Natural killer cell (primary cell): ENCODE measurements at regions not wholly inside any gene's neighbourhood (a gene's known extent, or its start where the extent isn't known, plus 50 kb on each side); places are given as distances from the start of the nearest gene placed in this dataset.

Source experiments
- ATAC-seq, 3 donors: fragments of 150-1000 bp in 2 of 3; fragments of 200-7000 bp in 1 of 3; cut with Tn5 transposase; 1 replicate in 1 of 3; 2 replicates in 2 of 3; pipeline ENCODE4 v1.10.0; 2021; ENCODE audit warnings: mild to moderate bottlenecking in 2 of 3, moderate library complexity in 2 of 3
- DNase-seq, 2 donors: peaks; one replicate each; pipeline versions ENCODE4 v3.0.0 to v3.0.0-alpha.2; 2013 to 2021; ENCODE audit warnings: mixed read lengths in 1 of 2
- H3K27ac ChIP-seq: one replicate; pipeline ENCODE4 v1.5.1; 2013; ENCODE audit warnings: mild to moderate bottlenecking, low read length
- H3K27me3 ChIP-seq: one replicate; pipeline ENCODE4 v1.6.1; 2013; ENCODE audit warnings: low read length; ENCODE audit not compliant: control insufficient read depth, insufficient read depth
- H3K36me3 ChIP-seq: one replicate; pipeline ENCODE4 v1.6.1; 2013; ENCODE audit warnings: low read length; ENCODE audit not compliant: control insufficient read depth, insufficient read depth
- H3K4me1 ChIP-seq: one replicate; pipeline ENCODE4 v1.6.1; 2013; ENCODE audit warnings: low read length; ENCODE audit not compliant: control insufficient read depth, insufficient read depth
- H3K4me3 ChIP-seq: one replicate; pipeline ENCODE4 v1.5.1; 2013; ENCODE audit warnings: low read length
- H3K9me3 ChIP-seq: one replicate; pipeline ENCODE4 v1.6.1; 2013; ENCODE audit warnings: low read length; ENCODE audit not compliant: control insufficient read depth, insufficient read depth
- H3K27ac Mint-ChIP-seq, 2 donors: one replicate each; pipeline ENCODE4 v1.8.0; 2022; ENCODE audit warnings: mild to moderate bottlenecking in 2 of 2, mixed read lengths in 2 of 2, moderate library complexity in 1 of 2
- H3K27me3 Mint-ChIP-seq, 2 donors: one replicate each; pipeline ENCODE4 v1.8.0; 2022; ENCODE audit warnings: low read depth in 2 of 2, mixed read lengths in 2 of 2
- H3K36me3 Mint-ChIP-seq: one replicate; pipeline ENCODE4 v1.8.0; 2022; ENCODE audit warnings: mixed read lengths
- H3K4me1 Mint-ChIP-seq, 2 donors: one replicate each; pipeline ENCODE4 v1.8.0; 2022; ENCODE audit warnings: mixed read lengths in 2 of 2
- H3K4me3 Mint-ChIP-seq: one replicate; pipeline ENCODE4 v1.8.0; 2022; ENCODE audit warnings: mild to moderate bottlenecking, moderate library complexity, mixed read lengths
- H3K9me3 Mint-ChIP-seq, 2 donors: one replicate each; pipeline ENCODE4 v1.8.0; 2022; ENCODE audit warnings: mixed read lengths in 2 of 2
- CTCF ChIP-seq: fragments of 200-600 bp; IDR thresholded peaks from one replicate; pipeline ENCODE4 v1.8.0; 2022; ENCODE audit warnings: antibody characterized with exemption
- WGBS: methylation state at CpG from one replicate; pipeline ENCODE4 v1.1.7; 2013; ENCODE audit warnings: missing lambda C conversion rate; ENCODE audit not compliant: insufficient coverage; 5-methylcytosine and 5-hydroxymethylcytosine counted together
- intact Hi-C: fragments of 100-400 bp; cut with micrococcal nuclease; formaldehyde crosslinking; loops from one replicate; pipeline ENCODE4 v1.14.2; 2022

- WGBS, result 100% methylated on average over 1 of the region's 2 CpGs
- TF ChIP-seq CTCF, result no peak
- no peak overlapping the region for H3K4me3 Mint-ChIP-seq
- Histone ChIP-seq H3K27me3 (no peaks in the 10 kb centered on the region), H3K36me3 (no peaks in the 10 kb centered on the region), H3K9me3 (no peaks in the 10 kb centered on the region), H3K4me1 (no peaks in the 10 kb centered on the region), H3K4me3 (no peak overlapping the region), H3K27ac (no peak overlapping the region)
- no peak overlapping the region for H3K27ac Mint-ChIP-seq
- intact Hi-C loops, result no loop called here
- H3K36me3 Mint-ChIP-seq, result no peaks in the 10 kb centered on the region
- DNase-seq (no peak), ATAC-seq (no peak)
- no peaks in the 10 kb centered on the region for H3K27me3 Mint-ChIP-seq
- H3K9me3 Mint-ChIP-seq, result peaks cover 0 to 6% of the 10 kb centered on the region in 2 donors
- H3K4me1 Mint-ChIP-seq, result no peaks in the 10 kb centered on the region
Measured at GRCh38 chr21:26377111-26377694, 195.9 kb downstream of the CYYR1 start.

GRCh38 chr21:26374817-26375216 is 198.3 kb downstream of the CYYR1 start:
- Mint-ChIP-seq H3K27ac (no peak overlapping the region), H3K27me3 (no peaks in the 10 kb centered on the region), H3K4me1 (no peaks in the 10 kb centered on the region), H3K4me3 (no peak overlapping the region), H3K36me3 (no peaks in the 10 kb centered on the region), H3K9me3 (peaks cover 0 to 7% of the 10 kb centered on the region in 2 donors)
- no peaks in the 10 kb centered on the region for H3K9me3 ChIP-seq
- no peaks in the 10 kb centered on the region for H3K27me3 ChIP-seq
- TF ChIP-seq CTCF, result no peak
- H3K4me3 ChIP-seq, result no peak overlapping the region
- ATAC-seq, result no peak
- H3K4me1 ChIP-seq, result no peaks in the 10 kb centered on the region
- DNase-seq, result no peak
- no peak overlapping the region for H3K27ac ChIP-seq
- intact Hi-C loops, result no loop called here
- H3K36me3 ChIP-seq, result no peaks in the 10 kb centered on the region
- WGBS, result 92% methylated on average over 1 of the region's 2 CpGs

GRCh38 chr21:26368591-26369320 is 198.2 kb upstream of the APP start:
- Histone ChIP-seq H3K4me1 (no peaks in the 10 kb centered on the region), H3K9me3 (no peaks in the 10 kb centered on the region), H3K27ac (no peak overlapping the region), H3K4me3 (no peak overlapping the region), H3K36me3 (no peaks in the 10 kb centered on the region), H3K27me3 (no peaks in the 10 kb centered on the region)
- no peak for TF ChIP-seq CTCF
- Mint-ChIP-seq H3K4me3 (no peak overlapping the region), H3K27me3 (peaks cover 0 to 2% of the 10 kb centered on the region in 2 donors), H3K27ac (no peak overlapping the region), H3K36me3 (no peaks in the 10 kb centered on the region), H3K9me3 (peaks cover 0 to 4% of the 10 kb centered on the region in 2 donors), H3K4me1 (no peaks in the 10 kb centered on the region)
- DNase-seq, result no peak
- 60% methylated on average over 1 of the region's 3 CpGs for WGBS
- ATAC-seq, result no peak
- intact Hi-C loops, result no loop called here
